GM12878 (cell line): ENCODE measurements at regions not wholly inside any gene's neighbourhood (a gene's known extent, or its start where the extent isn't known, plus 50 kb on each side); places are given as distances from the start of the nearest gene placed in this dataset.

Experiments used
- ATAC-seq: fragments of 200-7000 bp; cut with Tn5 transposase; 3 replicates; pipeline ENCODE4 v1.9.1; 2020; ENCODE audit warnings: mild to moderate bottlenecking, moderate library complexity
- BruUV-seq: library from RNA; stranded (reverse); fragments of 400-500 nt; replicated peaks from 2 replicates; lab custom pipeline; 2021; lab: Mats Ljungman, UMichigan
- CTCF ChIA-PET: fragments of 300-600 bp; sonication (Branson Sonifier 250); formaldehyde crosslinking; extraction: SDS; loops from one replicate; lab custom pipeline; 2021; ENCODE audit warnings: inconsistent platforms; lab: Yijun Ruan, JAX
- POLR2A ChIA-PET: fragments of 350-600 bp; formaldehyde crosslinking; extraction: SDS; loops from one replicate; lab custom pipeline; 2021; ENCODE audit warnings: inconsistent platforms; lab: Charles Lee
- RAD21 ChIA-PET: fragments of 300-600 bp; sonication (Branson Sonifier 250); formaldehyde crosslinking; loops from one replicate; lab custom pipeline; 2023; ENCODE audit warnings: antibody characterized with exemption; ENCODE audit not compliant: unreplicated experiment; lab: Charles Lee
- SMC1A ChIA-PET: fragments of 300-600 bp; sonication (Branson Sonifier 250); formaldehyde crosslinking; loops from one replicate; lab custom pipeline; 2023; ENCODE audit not compliant: unreplicated experiment, uncharacterized antibody; lab: Charles Lee
- DNase-seq: peaks from one replicate; pipeline ENCODE4 v3.0.0-alpha.2; 2011; ENCODE audit warnings: low read depth, low spot score
- FAIRE-seq: peaks from 3 replicates; lab custom pipeline; 2011; peaks lifted over from hg19 to GRCh38; lab: Jason Lieb, UNC
- H2AFZ ChIP-seq: 2 replicates; pipeline ENCODE4 v1.6.0; 2011; ENCODE audit warnings: low read depth, low read length, control low read depth; ENCODE audit not compliant: control insufficient read depth
- H3K27ac ChIP-seq: 2 replicates; pipeline ENCODE4 v1.5.1; 2011; ENCODE audit warnings: control low read depth; ENCODE audit not compliant: control insufficient read depth, insufficient read depth
- H3K27me3 ChIP-seq, 2 experiments: replicated peaks in 1 of 2; 2 replicates each; pipeline versions ENCODE4 v1.6.0 to v1.6.1; 2011; ENCODE audit warnings: low read length in 1 of 2; ENCODE audit not compliant: control insufficient read depth in 2 of 2, insufficient read depth in 2 of 2
- H3K36me3 ChIP-seq, 2 experiments: 2 replicates each; pipeline ENCODE4 v1.5.1; 2011; ENCODE audit warnings: low read length in 1 of 2; ENCODE audit not compliant: control insufficient read depth in 2 of 2, insufficient read depth in 2 of 2
- H3K4me1 ChIP-seq: 2 replicates; pipeline ENCODE4 v1.6.1; 2011; ENCODE audit warnings: mild to moderate bottlenecking, low read length, moderate library complexity, mixed read lengths; ENCODE audit not compliant: control insufficient read depth, insufficient read depth
- H3K4me2 ChIP-seq: 2 replicates; pipeline ENCODE4 v1.6.0; 2011; ENCODE audit warnings: control low read depth; ENCODE audit not compliant: control insufficient read depth, insufficient read depth
- H3K4me3 ChIP-seq: fragments of 200-600 bp; sonication (generic); 2 replicates; pipeline ENCODE4 v1.5.1; 2016
- H3K79me2 ChIP-seq: 2 replicates; pipeline ENCODE4 v1.6.0; 2011; ENCODE audit warnings: low read length; ENCODE audit not compliant: control insufficient read depth, insufficient read depth
- H3K9ac ChIP-seq: 2 replicates; pipeline ENCODE4 v1.8.0; 2011; ENCODE audit warnings: low read length, control low read depth, mixed read lengths; ENCODE audit not compliant: control insufficient read depth, insufficient read depth
- H3K9me3 ChIP-seq: replicated peaks from 3 replicates; pipeline ENCODE4 v1.5.1; 2011; ENCODE audit warnings: mild to moderate bottlenecking, low read length; ENCODE audit not compliant: control insufficient read depth, insufficient read depth
- H4K20me1 ChIP-seq: 2 replicates; pipeline ENCODE4 v1.6.0; 2011; ENCODE audit not compliant: control insufficient read depth, insufficient read depth
- NR2C2 ChIP-seq: IDR thresholded peaks from 2 replicates; pipeline ENCODE4 v1.6.1; 2011; ENCODE audit warnings: borderline replicate concordance, low read depth; ENCODE audit not compliant: control insufficient read depth, insufficient read length
- POLR2A ChIP-seq: IDR thresholded peaks from 2 replicates; pipeline ENCODE4 v1.6.1; 2011; ENCODE audit warnings: low read depth, mild to moderate bottlenecking, low read length
- WGBS: methylation state at CpG from one replicate; pipeline ENCODE4 v1.1.6; 2016; ENCODE audit warnings: low lambda C conversion rate; ENCODE audit not compliant: insufficient replicate concordance, insufficient coverage; ENCODE audit errors: missing lambda C conversion rate; 5-methylcytosine and 5-hydroxymethylcytosine counted together
- in situ Hi-C: fragments of 300-500 bp; cut with MboI; formaldehyde crosslinking; loops from 9 replicates; pipeline ENCODE4 v1.14.3; 2018; ENCODE audit warnings: mixed read lengths
- intact Hi-C: fragments of 100-400 bp; cut with micrococcal nuclease; formaldehyde crosslinking; loops from one replicate; pipeline ENCODE4 v1.14.2; 2022; ENCODE audit not compliant: unreplicated experiment
- TF ChIP-seq, protein P1 (sequence below): fragments of 450-650 bp; IDR thresholded peaks from 2 replicates; pipeline ENCODE4 v1.6.1; 2017; ENCODE audit warnings: mild to moderate bottlenecking, moderate library complexity

DNA sequence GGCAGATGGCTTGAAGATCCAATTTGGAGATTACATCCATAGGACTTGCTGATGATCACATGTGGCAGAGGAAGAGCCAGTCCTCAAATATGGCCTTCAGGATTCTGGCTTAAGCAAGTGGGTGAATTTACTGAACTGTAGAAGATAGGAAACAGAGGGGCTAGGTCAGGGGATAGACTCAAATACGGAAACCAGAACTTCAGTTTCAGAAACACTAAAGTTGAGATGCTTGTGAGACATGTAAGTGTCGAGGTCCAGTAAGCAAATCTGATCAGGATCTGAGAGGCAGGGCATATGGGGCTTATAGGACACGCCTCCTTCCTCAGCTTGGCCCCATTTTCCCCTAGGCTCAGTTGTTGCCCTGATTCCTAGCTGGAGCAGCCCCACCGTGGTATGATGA is 107.7 kb downstream of the LBH start:
- Histone ChIP-seq H3K4me1 (peaks cover 58% of the 10 kb centered on the region), H3K9me3 (peaks cover 8% of the 10 kb centered on the region), H4K20me1 (no peaks in the 10 kb centered on the region), H3K4me2 (peak overlapping the region; percentile 80), H3K36me3 (no peaks in the 10 kb centered on the region), H3K9ac (no peak overlapping the region), H3K4me3 (no peak overlapping the region), H3K27me3 (no peaks in the 10 kb centered on the region)
- ChIA-PET SMC1A (interaction anchor here (1.3 to 10.7 kb wide), 4 partner anchors 14 to 107 kb away, joined by 3 to 282 read pairs (median 8); partner anchors contain the start of gene LBH), POLR2A (interaction anchor here (0.5 kb wide), 1 partner anchor 90 kb away, joined by 4 read pairs; no protein-coding TSS in a partner anchor), RAD21 (interaction anchor here (1.7 to 8.1 kb wide), 2 partner anchors 106 to 174 kb away, joined by 5 to 148 read pairs; partner anchors contain the start of gene LBH)
- peak; percentile 52 for DNase-seq
- no TSS peak for BruUV-seq
- FAIRE-seq = no peak
- no peak for ATAC-seq
- WGBS = 16% methylated on average over 4 of the region's 4 CpGs
- in situ Hi-C loops = no loop called here
- no peak for TF ChIP-seq NR2C2
- TF ChIP-seq, protein P1, sequence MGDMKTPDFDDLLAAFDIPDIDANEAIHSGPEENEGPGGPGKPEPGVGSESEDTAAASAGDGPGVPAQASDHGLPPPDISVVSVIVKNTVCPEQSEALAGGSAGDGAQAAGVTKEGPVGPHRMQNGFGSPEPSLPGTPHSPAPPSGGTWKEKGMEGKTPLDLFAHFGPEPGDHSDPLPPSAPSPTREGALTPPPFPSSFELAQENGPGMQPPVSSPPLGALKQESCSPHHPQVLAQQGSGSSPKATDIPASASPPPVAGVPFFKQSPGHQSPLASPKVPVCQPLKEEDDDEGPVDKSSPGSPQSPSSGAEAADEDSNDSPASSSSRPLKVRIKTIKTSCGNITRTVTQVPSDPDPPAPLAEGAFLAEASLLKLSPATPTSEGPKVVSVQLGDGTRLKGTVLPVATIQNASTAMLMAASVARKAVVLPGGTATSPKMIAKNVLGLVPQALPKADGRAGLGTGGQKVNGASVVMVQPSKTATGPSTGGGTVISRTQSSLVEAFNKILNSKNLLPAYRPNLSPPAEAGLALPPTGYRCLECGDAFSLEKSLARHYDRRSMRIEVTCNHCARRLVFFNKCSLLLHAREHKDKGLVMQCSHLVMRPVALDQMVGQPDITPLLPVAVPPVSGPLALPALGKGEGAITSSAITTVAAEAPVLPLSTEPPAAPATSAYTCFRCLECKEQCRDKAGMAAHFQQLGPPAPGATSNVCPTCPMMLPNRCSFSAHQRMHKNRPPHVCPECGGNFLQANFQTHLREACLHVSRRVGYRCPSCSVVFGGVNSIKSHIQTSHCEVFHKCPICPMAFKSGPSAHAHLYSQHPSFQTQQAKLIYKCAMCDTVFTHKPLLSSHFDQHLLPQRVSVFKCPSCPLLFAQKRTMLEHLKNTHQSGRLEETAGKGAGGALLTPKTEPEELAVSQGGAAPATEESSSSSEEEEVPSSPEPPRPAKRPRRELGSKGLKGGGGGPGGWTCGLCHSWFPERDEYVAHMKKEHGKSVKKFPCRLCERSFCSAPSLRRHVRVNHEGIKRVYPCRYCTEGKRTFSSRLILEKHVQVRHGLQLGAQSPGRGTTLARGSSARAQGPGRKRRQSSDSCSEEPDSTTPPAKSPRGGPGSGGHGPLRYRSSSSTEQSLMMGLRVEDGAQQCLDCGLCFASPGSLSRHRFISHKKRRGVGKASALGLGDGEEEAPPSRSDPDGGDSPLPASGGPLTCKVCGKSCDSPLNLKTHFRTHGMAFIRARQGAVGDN = 0 out of 2 replicates have a peak, but pooled peaks have one; percentile 29
- TF ChIP-seq POLR2A = 0 out of 2 replicates have a peak, but pooled peaks have one; percentile 15
- TF ChIP-seq, all 136 proteins: peak for 2
- intact Hi-C loops = loop anchor here (5.0 kb wide), 5 partner anchors 83 to 368 kb away; partner anchors contain the start of genes LCLAT1 and YPEL5
- H3K27ac ChIP-seq = peak overlapping the region; percentile 98
- no peaks in the 10 kb centered on the region for H3K79me2 ChIP-seq
- CTCF ChIA-PET = interaction anchor here (1.4 kb wide), 1 partner anchor 175 kb away, joined by 4 read pairs; no protein-coding TSS in a partner anchor
- H2AFZ ChIP-seq = peak overlapping the region; percentile 51
